Endodermal cell (in vitro differentiated cells): ENCODE measurements at regions not wholly inside any gene's neighbourhood (a gene's known extent, or its start where the extent isn't known, plus 50 kb on each side); places are given as distances from the start of the nearest gene placed in this dataset.

Experiments
- DNase-seq: peaks from one replicate; pipeline ENCODE4 v3.0.0-alpha.2; 2017
- H3K27ac ChIP-seq: 2 replicates; pipeline ENCODE4 v1.5.1; 2013; ENCODE audit warnings: mild to moderate bottlenecking, low read depth, low read length, moderate library complexity
- H3K27me3 ChIP-seq: 2 replicates; pipeline ENCODE4 v1.6.1; 2013; ENCODE audit warnings: mild to moderate bottlenecking, low read length, moderate library complexity; ENCODE audit not compliant: insufficient read depth, control insufficient read depth, poor library complexity, severe bottlenecking
- H3K36me3 ChIP-seq: 2 replicates; pipeline ENCODE4 v1.7.0; 2013; ENCODE audit warnings: mild to moderate bottlenecking, low read length, moderate library complexity; ENCODE audit not compliant: control insufficient read depth, insufficient read depth
- H3K4me1 ChIP-seq: one replicate; pipeline ENCODE4 v1.7.0; 2013; ENCODE audit warnings: low read length; ENCODE audit not compliant: control insufficient read depth, insufficient read depth
- H3K4me3 ChIP-seq: 2 replicates; pipeline ENCODE4 v1.5.1; 2013; ENCODE audit warnings: mild to moderate bottlenecking, low read length, moderate library complexity
- H3K9ac ChIP-seq: 2 replicates; pipeline ENCODE4 v1.6.1; 2013; ENCODE audit warnings: mild to moderate bottlenecking, low read length, moderate library complexity; ENCODE audit not compliant: poor library complexity, severe bottlenecking; ENCODE audit errors: extremely low read depth
- H3K9me3 ChIP-seq: 2 replicates; pipeline ENCODE4 v1.6.1; 2013; ENCODE audit warnings: mild to moderate bottlenecking, low read length, moderate library complexity; ENCODE audit not compliant: control insufficient read depth
- H3K27ac Mint-ChIP-seq: 2 replicates; pipeline ENCODE4 v1.8.0; 2020; ENCODE audit warnings: mixed read lengths
- H3K27me3 Mint-ChIP-seq: 2 replicates; pipeline ENCODE4 v1.8.0; 2021; ENCODE audit warnings: mild to moderate bottlenecking, mixed read lengths; ENCODE audit not compliant: insufficient read depth
- H3K36me3 Mint-ChIP-seq: 2 replicates; pipeline ENCODE4 v1.8.0; 2020; ENCODE audit warnings: low read depth, mixed read lengths
- H3K4me1 Mint-ChIP-seq: 2 replicates; pipeline ENCODE4 v1.8.0; 2020; ENCODE audit warnings: mixed read lengths
- H3K4me3 Mint-ChIP-seq: 2 replicates; pipeline ENCODE4 v1.8.0; 2020; ENCODE audit warnings: mild to moderate bottlenecking, moderate library complexity, mixed read lengths
- H3K9me3 Mint-ChIP-seq: 2 replicates; pipeline ENCODE4 v1.8.0; 2020; ENCODE audit warnings: mild to moderate bottlenecking, mixed read lengths
- WGBS, 2 experiments: methylation state at CpG; one replicate each; pipeline versions ENCODE4 v1.1.5 to v1.1.7; 2013; ENCODE audit warnings: missing lambda C conversion rate in 2 of 2, mixed read lengths in 1 of 2; ENCODE audit not compliant: insufficient coverage in 1 of 2, insufficient read length in 1 of 2; 5-methylcytosine and 5-hydroxymethylcytosine counted together
- TF ChIP-seq, protein P1 (sequence below): fragments of 200-600 bp; sonication (generic); conservative IDR thresholded peaks from 2 replicates; pipeline ENCODE4 v1.5.0; 2021; ENCODE audit warnings: antibody characterized with exemption, mild to moderate bottlenecking

DNA sequence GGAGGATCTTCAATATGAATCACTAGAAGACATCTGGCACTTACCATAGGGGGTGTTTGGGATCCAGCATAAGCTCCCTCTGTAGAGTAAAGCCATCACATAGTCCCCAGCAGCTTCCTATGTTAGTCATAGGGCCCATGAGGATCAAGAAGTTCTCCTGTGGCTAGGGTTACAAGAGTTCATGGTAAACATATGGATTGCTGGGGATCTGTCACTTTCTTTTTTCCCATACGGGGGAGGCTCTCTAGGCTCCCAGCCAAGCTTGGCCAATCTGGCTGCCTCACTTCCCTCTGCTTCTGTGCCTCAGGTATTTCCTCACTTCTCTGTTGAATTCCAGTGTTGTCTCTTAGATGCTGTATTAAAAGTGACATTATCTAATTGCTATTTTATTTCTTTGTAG is 597.9 kb downstream of the PDCD6IP start:
- Mint-ChIP-seq H3K27ac (no peak overlapping the region), H3K9me3 (peaks cover 12% of the 10 kb centered on the region), H3K4me1 (no peaks in the 10 kb centered on the region), H3K27me3 (no peaks in the 10 kb centered on the region), H3K4me3 (no peak overlapping the region), H3K36me3 (no peaks in the 10 kb centered on the region)
- WGBS, 2 experiments: 91 to 100% methylated on average over 1 of the region's 1 CpG
- H3K27me3 ChIP-seq: no peaks in the 10 kb centered on the region
- H3K4me3 ChIP-seq: no peak overlapping the region
- peaks cover 9% of the 10 kb centered on the region for H3K9me3 ChIP-seq
- DNase-seq: no peak
- no peak overlapping the region for H3K9ac ChIP-seq
- no peak overlapping the region for H3K27ac ChIP-seq
- no peaks in the 10 kb centered on the region for H3K4me1 ChIP-seq
- TF ChIP-seq, protein P1, sequence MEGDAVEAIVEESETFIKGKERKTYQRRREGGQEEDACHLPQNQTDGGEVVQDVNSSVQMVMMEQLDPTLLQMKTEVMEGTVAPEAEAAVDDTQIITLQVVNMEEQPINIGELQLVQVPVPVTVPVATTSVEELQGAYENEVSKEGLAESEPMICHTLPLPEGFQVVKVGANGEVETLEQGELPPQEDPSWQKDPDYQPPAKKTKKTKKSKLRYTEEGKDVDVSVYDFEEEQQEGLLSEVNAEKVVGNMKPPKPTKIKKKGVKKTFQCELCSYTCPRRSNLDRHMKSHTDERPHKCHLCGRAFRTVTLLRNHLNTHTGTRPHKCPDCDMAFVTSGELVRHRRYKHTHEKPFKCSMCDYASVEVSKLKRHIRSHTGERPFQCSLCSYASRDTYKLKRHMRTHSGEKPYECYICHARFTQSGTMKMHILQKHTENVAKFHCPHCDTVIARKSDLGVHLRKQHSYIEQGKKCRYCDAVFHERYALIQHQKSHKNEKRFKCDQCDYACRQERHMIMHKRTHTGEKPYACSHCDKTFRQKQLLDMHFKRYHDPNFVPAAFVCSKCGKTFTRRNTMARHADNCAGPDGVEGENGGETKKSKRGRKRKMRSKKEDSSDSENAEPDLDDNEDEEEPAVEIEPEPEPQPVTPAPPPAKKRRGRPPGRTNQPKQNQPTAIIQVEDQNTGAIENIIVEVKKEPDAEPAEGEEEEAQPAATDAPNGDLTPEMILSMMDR: no peak
- H3K36me3 ChIP-seq: no peaks in the 10 kb centered on the region

DNA sequence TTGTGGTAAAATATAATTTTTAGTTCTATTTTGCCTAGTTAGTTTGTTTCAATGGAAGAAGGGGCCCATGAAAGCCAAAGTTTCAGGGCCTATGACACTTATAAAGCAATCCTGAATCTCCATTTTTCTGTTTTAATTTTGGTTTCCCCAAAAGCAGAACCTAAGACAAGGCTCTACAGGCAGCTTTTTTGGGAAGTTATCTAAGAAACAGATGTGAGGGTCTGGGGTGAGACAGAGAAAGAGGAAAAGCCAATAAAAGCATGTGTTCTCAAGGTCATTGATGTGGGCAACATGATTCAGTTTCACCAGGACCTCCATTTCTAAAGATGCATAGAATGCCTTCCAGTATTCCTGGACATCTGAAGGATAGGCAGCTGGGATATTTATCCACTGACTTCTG is 598.5 kb downstream of the PDCD6IP start:
- Mint-ChIP-seq H3K27me3 (no peaks in the 10 kb centered on the region), H3K9me3 (peaks cover 16% of the 10 kb centered on the region), H3K4me3 (no peak overlapping the region), H3K27ac (no peak overlapping the region), H3K4me1 (no peaks in the 10 kb centered on the region), H3K36me3 (no peaks in the 10 kb centered on the region)
- DNase-seq: no peak
- H3K36me3 ChIP-seq: no peaks in the 10 kb centered on the region
- H3K9me3 ChIP-seq: peaks cover 9% of the 10 kb centered on the region
- H3K27ac ChIP-seq: no peak overlapping the region
- H3K4me3 ChIP-seq: no peak overlapping the region
- TF ChIP-seq, protein P1: no peak
- H3K27me3 ChIP-seq: no peaks in the 10 kb centered on the region
- H3K4me1 ChIP-seq: no peaks in the 10 kb centered on the region
- no peak overlapping the region for H3K9ac ChIP-seq

DNA sequence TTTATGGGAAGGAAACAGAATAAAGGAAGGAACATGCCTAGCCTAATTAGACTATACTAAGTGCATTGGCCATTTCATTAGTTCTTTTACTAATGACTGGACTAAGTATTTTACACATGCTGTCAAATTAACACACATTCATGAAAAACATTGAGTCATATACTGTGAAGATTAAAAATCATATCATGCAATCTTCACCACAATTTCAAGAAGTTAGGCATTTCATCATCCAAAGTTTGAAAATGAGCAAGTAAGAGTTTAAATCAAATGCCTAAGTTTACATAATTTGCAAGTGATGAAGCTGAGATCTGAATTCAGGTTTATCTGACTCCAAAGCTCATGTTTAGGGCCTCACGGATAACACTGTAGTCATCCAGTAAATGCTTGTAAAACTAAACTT is 601.0 kb downstream of the PDCD6IP start:
- no peaks in the 10 kb centered on the region for H3K27me3 Mint-ChIP-seq
- Histone ChIP-seq H3K27me3 (no peaks in the 10 kb centered on the region), H3K36me3 (no peaks in the 10 kb centered on the region), H3K27ac (no peak overlapping the region), H3K4me3 (no peak overlapping the region), H3K4me1 (no peaks in the 10 kb centered on the region), H3K9ac (no peak overlapping the region), H3K9me3 (no peaks in the 10 kb centered on the region)
- no peak for DNase-seq
- no peak overlapping the region for H3K4me3 Mint-ChIP-seq
- peaks cover 10% of the 10 kb centered on the region for H3K9me3 Mint-ChIP-seq
- no peaks in the 10 kb centered on the region for H3K36me3 Mint-ChIP-seq
- H3K27ac Mint-ChIP-seq: no peak overlapping the region
- no peaks in the 10 kb centered on the region for H3K4me1 Mint-ChIP-seq
- 71 to 91% methylated on average over 1 of the region's 1 CpG for WGBS, 2 experiments
- TF ChIP-seq, protein P1: no peak
